ENCODE measurements at regions not wholly inside any gene's neighbourhood (a gene's known extent, or its start where the extent isn't known, plus 50 kb on each side); places are given as distances from the start of the nearest gene placed in this dataset.

GRCh38 chr10:44651834-44652233 lies 259.3 kb upstream of the TMEM72 start:
- ATAC-seq: peak in 1 of 8 donors; percentile 44
- DNase-seq: peak in 1 of 2 donors; percentile 29
- Histone ChIP-seq H3K27ac (no peak overlapping the region), H3K9me3 (peaks cover 0 to 18% (median 0%) of the 10 kb centered on the region in 11 donors), H3K27me3 (no peaks in the 10 kb centered on the region), H3K4me1 (peaks cover 0 to 7% (median 0%) of the 10 kb centered on the region in 9 donors), H3K4me3 (no peak overlapping the region), H3K36me3 (no peaks in the 10 kb centered on the region)
- intact Hi-C loops (cut with DNase I): no loop called here
- no peak for TF ChIP-seq CTCF (IDR thresholded peaks at IDR 0.05)
- 78 to 83% methylated on average over 4 of the region's 4 CpGs for WGBS, 2 donors

- 70 to 76% methylated on average over 3 of the region's 3 CpGs for WGBS, 2 donors
- ATAC-seq: no peak
- TF ChIP-seq CTCF (IDR thresholded peaks at IDR 0.05): no peak
Observed at GRCh38 chr10:44659320-44659719, 251.8 kb upstream of the TMEM72 start.

GRCh38 chr10:44660271-44660670 lies 250.9 kb upstream of the TMEM72 start:
- ATAC-seq (no peak), DNase-seq (no peak)
- peaks cover 0 to 2% (median 0%) of the 10 kb centered on the region in 11 donors for H3K9me3 ChIP-seq
- WGBS, 2 donors: 77 to 85% methylated on average over 2 of the region's 2 CpGs
- no peaks in the 10 kb centered on the region for H3K36me3 ChIP-seq
- H3K4me3 ChIP-seq: no peak overlapping the region
- H3K4me1 ChIP-seq: peaks cover 0 to 3% (median 0%) of the 10 kb centered on the region in 9 donors
- no peak for TF ChIP-seq CTCF (IDR thresholded peaks at IDR 0.05)
- H3K27ac ChIP-seq: no peak overlapping the region
- intact Hi-C loops (cut with DNase I): no loop called here
- peaks cover 0 to 4% (median 0%) of the 10 kb centered on the region in 7 donors for H3K27me3 ChIP-seq

More at GRCh38 chr10:44659320-44659719, 251.8 kb upstream of the TMEM72 start:
- intact Hi-C loops (cut with DNase I): no loop called here
- Histone ChIP-seq H3K36me3 (no peaks in the 10 kb centered on the region), H3K4me1 (peaks cover 0 to 3% (median 0%) of the 10 kb centered on the region in 9 donors), H3K27ac (no peak overlapping the region), H3K9me3 (peaks cover 0 to 12% (median 0%) of the 10 kb centered on the region in 11 donors), H3K4me3 (no peak overlapping the region), H3K27me3 (peaks cover 0 to 4% (median 0%) of the 10 kb centered on the region in 7 donors)
- DNase-seq: no peak

- no peak overlapping the region for H3K27ac ChIP-seq
- intact Hi-C loops (cut with DNase I): no loop called here
- no peak for DNase-seq
- H3K4me3 ChIP-seq: no peak overlapping the region
- H3K27me3 ChIP-seq: peaks cover 0 to 4% (median 0%) of the 10 kb centered on the region in 7 donors
- TF ChIP-seq CTCF (IDR thresholded peaks at IDR 0.05): no peak
- no peaks in the 10 kb centered on the region for H3K9me3 ChIP-seq
- peak in 2 of 8 donors; percentile 20 to 33 for ATAC-seq
- peaks cover 0 to 3% (median 0%) of the 10 kb centered on the region in 9 donors for H3K4me1 ChIP-seq
- no peaks in the 10 kb centered on the region for H3K36me3 ChIP-seq
- WGBS, 2 donors: 72 to 82% methylated on average over 6 of the region's 6 CpGs
Observed at GRCh38 chr10:44662051-44662450, 249.1 kb upstream of the TMEM72 start.

All from heart right ventricle (tissue), 16 donors.